ENCODE measurements at regions not wholly inside any gene's neighbourhood (a gene's known extent, or its start where the extent isn't known, plus 50 kb on each side); places are given as distances from the start of the nearest gene placed in this dataset.

DNA sequence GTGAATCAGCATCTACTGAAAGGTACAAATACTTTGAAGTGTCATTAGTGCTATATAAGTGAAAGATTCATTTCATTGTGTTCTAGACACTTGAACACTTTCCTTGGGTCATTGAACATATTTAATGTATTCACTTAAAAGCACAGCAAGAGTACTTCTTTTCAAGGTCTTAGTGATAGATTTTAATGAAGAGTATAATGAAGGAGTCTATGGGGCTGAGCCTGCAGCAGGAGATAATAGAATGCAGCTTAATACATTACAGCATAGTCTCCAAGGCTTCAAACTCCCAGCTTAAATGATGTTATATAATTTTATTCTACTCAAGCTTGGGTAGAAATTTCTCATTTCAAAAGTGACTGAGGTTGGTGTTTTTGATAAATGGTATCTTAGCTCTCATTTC lies 66.1 kb upstream of the VEGFC start:
- H3K4me1 ChIP-seq (ENCODE audit: control insufficient read depth in 1 of 2, insufficient read depth in 2 of 2, low read length in 2 of 2) = no peaks in the 10 kb centered on the region
- H3K9me3 Mint-ChIP-seq = peaks cover 0 to 9% (median 2%) of the 10 kb centered on the region in 7 donors
- H3K79me2 ChIP-seq (ENCODE audit: insufficient read depth, low read length) = no peaks in the 10 kb centered on the region
- H3K4me1 Mint-ChIP-seq = no peaks in the 10 kb centered on the region
- H2AFZ ChIP-seq (ENCODE audit: insufficient read depth, low read depth, low read length, poor library complexity, severe bottlenecking) = no peak overlapping the region
- H3K27ac ChIP-seq (ENCODE audit: low read depth in 1 of 2, low read length in 2 of 2) = no peak overlapping the region
- H3K36me3 Mint-ChIP-seq = no peaks in the 10 kb centered on the region
- no peaks in the 10 kb centered on the region for H3K27me3 ChIP-seq (ENCODE audit: control insufficient read depth in 2 of 2, insufficient read depth in 2 of 2, low read length in 2 of 2)
- intact Hi-C loops (cut with micrococcal nuclease) = no loop called here
- TF ChIP-seq, protein P1, sequence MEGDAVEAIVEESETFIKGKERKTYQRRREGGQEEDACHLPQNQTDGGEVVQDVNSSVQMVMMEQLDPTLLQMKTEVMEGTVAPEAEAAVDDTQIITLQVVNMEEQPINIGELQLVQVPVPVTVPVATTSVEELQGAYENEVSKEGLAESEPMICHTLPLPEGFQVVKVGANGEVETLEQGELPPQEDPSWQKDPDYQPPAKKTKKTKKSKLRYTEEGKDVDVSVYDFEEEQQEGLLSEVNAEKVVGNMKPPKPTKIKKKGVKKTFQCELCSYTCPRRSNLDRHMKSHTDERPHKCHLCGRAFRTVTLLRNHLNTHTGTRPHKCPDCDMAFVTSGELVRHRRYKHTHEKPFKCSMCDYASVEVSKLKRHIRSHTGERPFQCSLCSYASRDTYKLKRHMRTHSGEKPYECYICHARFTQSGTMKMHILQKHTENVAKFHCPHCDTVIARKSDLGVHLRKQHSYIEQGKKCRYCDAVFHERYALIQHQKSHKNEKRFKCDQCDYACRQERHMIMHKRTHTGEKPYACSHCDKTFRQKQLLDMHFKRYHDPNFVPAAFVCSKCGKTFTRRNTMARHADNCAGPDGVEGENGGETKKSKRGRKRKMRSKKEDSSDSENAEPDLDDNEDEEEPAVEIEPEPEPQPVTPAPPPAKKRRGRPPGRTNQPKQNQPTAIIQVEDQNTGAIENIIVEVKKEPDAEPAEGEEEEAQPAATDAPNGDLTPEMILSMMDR (IDR thresholded peaks at IDR 0.05) = no peak
- H3K27ac Mint-ChIP-seq = no peak overlapping the region
- H3K4me2 ChIP-seq (replicated peaks; ENCODE audit: extremely low read depth, low read length, poor library complexity, severe bottlenecking) = no peak overlapping the region
- no peaks in the 10 kb centered on the region for H4K20me1 ChIP-seq (ENCODE audit: insufficient read depth, low read length)
- no peaks in the 10 kb centered on the region for H3K36me3 ChIP-seq (replicated peaks in 1 of 2; ENCODE audit: control insufficient read depth in 1 of 2, insufficient read depth in 2 of 2, low read length in 2 of 2)
- H3K9ac ChIP-seq (ENCODE audit: insufficient read depth, low read length, poor library complexity, severe bottlenecking) = no peak overlapping the region
- H3K4me3 ChIP-seq (replicated peaks in 1 of 3; ENCODE audit: low read depth in 2 of 3, low read length in 3 of 3) = no peak overlapping the region
- H3K4me3 Mint-ChIP-seq = no peak overlapping the region
- no peak for DNase-seq
- H3K27me3 Mint-ChIP-seq (ENCODE audit: low read depth in 3 of 3) = no peaks in the 10 kb centered on the region
- H3K9me3 ChIP-seq (replicated peaks in 1 of 2; ENCODE audit: control insufficient read depth in 1 of 2, insufficient read depth in 1 of 2, low read length in 2 of 2) = no peaks in the 10 kb centered on the region

DNA sequence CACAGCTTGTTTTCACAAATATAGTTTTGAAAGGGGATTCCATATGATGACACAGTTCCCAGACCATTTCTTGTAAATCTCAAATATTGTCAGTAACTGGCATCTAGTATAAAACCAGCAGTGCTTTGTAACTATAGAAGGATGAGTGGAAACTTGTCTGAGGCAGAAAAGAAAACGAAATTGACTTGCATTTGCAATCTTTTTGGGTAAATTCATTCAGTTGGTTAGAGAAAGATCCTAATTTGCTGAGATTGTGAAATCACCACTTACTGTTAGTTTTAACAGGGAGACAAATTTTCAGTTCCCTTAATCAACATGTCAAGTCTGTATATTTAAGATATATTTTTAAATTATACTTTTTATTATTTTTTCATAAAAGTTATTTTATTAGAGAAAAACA lies 71.5 kb upstream of the VEGFC start:
- no CpG with 5 or more reads among the region's 1 CpG for whole genome bisulfite sequencing (ENCODE audit: insufficient coverage)
- no peak overlapping the region for H2AFZ ChIP-seq (ENCODE audit: insufficient read depth, low read depth, low read length, poor library complexity, severe bottlenecking)
- TF ChIP-seq, protein P1 (IDR thresholded peaks at IDR 0.05) = no peak

More for the DNA sequence above, 71.5 kb upstream of the VEGFC start:
- intact Hi-C loops (cut with micrococcal nuclease) = no loop called here
- Histone ChIP-seq H4K20me1 (ENCODE audit: insufficient read depth, low read length) (no peaks in the 10 kb centered on the region), H3K4me1 (ENCODE audit: control insufficient read depth in 1 of 2, insufficient read depth in 2 of 2, low read length in 2 of 2) (no peaks in the 10 kb centered on the region), H3K36me3 (replicated peaks in 1 of 2; ENCODE audit: control insufficient read depth in 1 of 2, insufficient read depth in 2 of 2, low read length in 2 of 2) (no peaks in the 10 kb centered on the region), H3K27me3 (ENCODE audit: control insufficient read depth in 2 of 2, insufficient read depth in 2 of 2, low read length in 2 of 2) (no peaks in the 10 kb centered on the region), H3K79me2 (ENCODE audit: insufficient read depth, low read length) (no peaks in the 10 kb centered on the region), H3K4me3 (replicated peaks in 1 of 3; ENCODE audit: low read depth in 2 of 3, low read length in 3 of 3) (no peak overlapping the region), H3K27ac (ENCODE audit: low read depth in 1 of 2, low read length in 2 of 2) (no peak overlapping the region), H3K9me3 (replicated peaks in 1 of 2; ENCODE audit: control insufficient read depth in 1 of 2, insufficient read depth in 1 of 2, low read length in 2 of 2) (no peaks in the 10 kb centered on the region), H3K9ac (ENCODE audit: insufficient read depth, low read length, poor library complexity, severe bottlenecking) (no peak overlapping the region), H3K4me2 (replicated peaks; ENCODE audit: extremely low read depth, low read length, poor library complexity, severe bottlenecking) (no peak overlapping the region)
- no peak overlapping the region for H3K4me3 Mint-ChIP-seq
- H3K27ac Mint-ChIP-seq = no peak overlapping the region
- H3K27me3 Mint-ChIP-seq (ENCODE audit: low read depth in 3 of 3) = peaks cover 0 to 2% (median 0%) of the 10 kb centered on the region in 3 donors
- no peaks in the 10 kb centered on the region for H3K36me3 Mint-ChIP-seq
- DNase-seq = no peak
- H3K9me3 Mint-ChIP-seq = peaks cover 0 to 9% (median 2%) of the 10 kb centered on the region in 7 donors
- peaks cover 4% of the 10 kb centered on the region for H3K4me1 Mint-ChIP-seq

Data from CD14-positive monocyte (primary cell).